SK-N-SH treated with all-trans-retinoic acid at 6 μM for 48 hours (cell line): ENCODE measurements at regions not wholly inside any gene's neighbourhood (a gene's known extent, or its start where the extent isn't known, plus 50 kb on each side); places are given as distances from the start of the nearest gene placed in this dataset.

Experiments used
- CSDC2 ChIP-seq: fragments of 250-450 bp; sonication (Bioruptor Pico); IDR thresholded peaks from 2 replicates; pipeline ENCODE4 v1.5.0; 2020; ENCODE audit warnings: mild to moderate bottlenecking, moderate library complexity
- ESRRG ChIP-seq: fragments of 250-450 bp; sonication (Bioruptor Pico); IDR thresholded peaks from 2 replicates; pipeline ENCODE4 v1.6.1; 2021; ENCODE audit warnings: mild to moderate bottlenecking
- OSR1 ChIP-seq: fragments of 250-450 bp; sonication (Bioruptor Pico); IDR thresholded peaks from 2 replicates; pipeline ENCODE4 v1.8.0; 2022; ENCODE audit warnings: moderate library complexity, mild to moderate bottlenecking, inconsistent platforms
- RARB ChIP-seq: fragments of 250-450 bp; sonication (Bioruptor Pico); IDR thresholded peaks from 2 replicates; pipeline ENCODE4 v1.8.0; 2021; ENCODE audit warnings: mild to moderate bottlenecking, moderate library complexity
- ZC3H10 ChIP-seq: fragments of 250-450 bp; sonication (Bioruptor Pico); IDR thresholded peaks from 2 replicates; pipeline ENCODE4 v1.5.1; 2021; ENCODE audit warnings: mild to moderate bottlenecking, moderate library complexity
- ZFP3 ChIP-seq: fragments of 250-450 bp; sonication (Bioruptor Pico); IDR thresholded peaks from 2 replicates; pipeline ENCODE4 v1.5.0; 2020; ENCODE audit warnings: mild to moderate bottlenecking, moderate library complexity
- ZFP30 ChIP-seq: fragments of 450-650 bp; formaldehyde crosslinking; IDR thresholded peaks from 2 replicates; pipeline ENCODE4 v1.5.0; 2022; ENCODE audit warnings: mild to moderate bottlenecking, moderate library complexity
- ZNF8 ChIP-seq: fragments of 450-650 bp; formaldehyde crosslinking; IDR thresholded peaks from 2 replicates; pipeline ENCODE4 v1.5.0; 2020; ENCODE audit warnings: mild to moderate bottlenecking, moderate library complexity
- TF ChIP-seq, protein P1 (sequence below): fragments of 250-450 bp; sonication (Bioruptor Pico); IDR thresholded peaks from 2 replicates; pipeline ENCODE4 v1.8.0; 2020; ENCODE audit warnings: mild to moderate bottlenecking, moderate library complexity, borderline replicate concordance
- TF ChIP-seq, protein P2 (sequence below): fragments of 250-450 bp; sonication (Bioruptor Pico); IDR thresholded peaks from 2 replicates; pipeline ENCODE4 v1.5.1; 2020; ENCODE audit warnings: low read depth, mild to moderate bottlenecking, moderate library complexity

DNA sequence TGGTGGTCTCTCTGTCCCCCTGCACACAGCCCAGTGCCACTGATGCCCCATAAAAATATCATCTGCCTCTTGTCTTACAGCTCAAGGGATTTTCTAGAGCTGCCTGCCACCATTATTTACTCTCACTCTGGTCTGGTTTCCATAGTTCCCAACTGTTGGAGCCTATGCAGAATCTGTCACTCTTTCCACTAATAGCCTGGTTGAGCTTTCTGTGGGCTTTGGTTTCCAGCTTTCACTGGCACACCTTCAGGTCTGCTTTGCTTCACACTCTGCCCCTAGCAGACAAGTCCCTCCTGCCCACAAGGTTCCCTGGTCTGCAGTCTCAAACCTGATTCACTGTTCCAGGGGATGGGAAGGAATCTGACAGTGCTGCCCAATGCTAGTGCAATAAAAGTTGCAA is 103.0 kb upstream of the FTMT start:
- TF ChIP-seq ZC3H10 (CRISPR knock-in tag), result no peak
- TF ChIP-seq, protein P1, sequence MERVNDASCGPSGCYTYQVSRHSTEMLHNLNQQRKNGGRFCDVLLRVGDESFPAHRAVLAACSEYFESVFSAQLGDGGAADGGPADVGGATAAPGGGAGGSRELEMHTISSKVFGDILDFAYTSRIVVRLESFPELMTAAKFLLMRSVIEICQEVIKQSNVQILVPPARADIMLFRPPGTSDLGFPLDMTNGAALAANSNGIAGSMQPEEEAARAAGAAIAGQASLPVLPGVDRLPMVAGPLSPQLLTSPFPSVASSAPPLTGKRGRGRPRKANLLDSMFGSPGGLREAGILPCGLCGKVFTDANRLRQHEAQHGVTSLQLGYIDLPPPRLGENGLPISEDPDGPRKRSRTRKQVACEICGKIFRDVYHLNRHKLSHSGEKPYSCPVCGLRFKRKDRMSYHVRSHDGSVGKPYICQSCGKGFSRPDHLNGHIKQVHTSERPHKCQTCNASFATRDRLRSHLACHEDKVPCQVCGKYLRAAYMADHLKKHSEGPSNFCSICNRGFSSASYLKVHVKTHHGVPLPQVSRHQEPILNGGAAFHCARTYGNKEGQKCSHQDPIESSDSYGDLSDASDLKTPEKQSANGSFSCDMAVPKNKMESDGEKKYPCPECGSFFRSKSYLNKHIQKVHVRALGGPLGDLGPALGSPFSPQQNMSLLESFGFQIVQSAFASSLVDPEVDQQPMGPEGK (CRISPR knock-in tag), result no peak
- no peak for TF ChIP-seq OSR1 (CRISPR knock-in tag)
- TF ChIP-seq ZFP30, result no peak
- no peak for TF ChIP-seq RARB (CRISPR knock-in tag)
- no peak for TF ChIP-seq CSDC2
- TF ChIP-seq ESRRG (CRISPR knock-in tag), result no peak
- TF ChIP-seq ZNF8, result no peak
- no peak for TF ChIP-seq ZFP3 (CRISPR knock-in tag)
- TF ChIP-seq, protein P2, sequence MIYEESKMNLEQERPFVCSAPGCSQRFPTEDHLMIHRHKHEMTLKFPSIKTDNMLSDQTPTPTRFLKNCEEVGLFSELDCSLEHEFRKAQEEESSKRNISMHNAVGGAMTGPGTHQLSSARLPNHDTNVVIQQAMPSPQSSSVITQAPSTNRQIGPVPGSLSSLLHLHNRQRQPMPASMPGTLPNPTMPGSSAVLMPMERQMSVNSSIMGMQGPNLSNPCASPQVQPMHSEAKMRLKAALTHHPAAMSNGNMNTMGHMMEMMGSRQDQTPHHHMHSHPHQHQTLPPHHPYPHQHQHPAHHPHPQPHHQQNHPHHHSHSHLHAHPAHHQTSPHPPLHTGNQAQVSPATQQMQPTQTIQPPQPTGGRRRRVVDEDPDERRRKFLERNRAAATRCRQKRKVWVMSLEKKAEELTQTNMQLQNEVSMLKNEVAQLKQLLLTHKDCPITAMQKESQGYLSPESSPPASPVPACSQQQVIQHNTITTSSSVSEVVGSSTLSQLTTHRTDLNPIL, result no peak
